ENCODE measurements at regions not wholly inside any gene's neighbourhood (a gene's known extent, or its start where the extent isn't known, plus 50 kb on each side); places are given as distances from the start of the nearest gene placed in this dataset.

GRCh38 chr13:33515146-33515545 lies 229.6 kb upstream of the STARD13 start:
- no peak for DNase-seq (ENCODE audit: low spot score)

- DNase-seq (ENCODE audit: low spot score) = no peak
Observed at GRCh38 chr13:33518452-33518851, 232.9 kb upstream of the STARD13 start.

- DNase-seq (ENCODE audit: low spot score) = no peak
Observed at GRCh38 chr13:33519561-33520467, 234.3 kb upstream of the STARD13 start.

GRCh38 chr13:33520468-33520839 lies 234.9 kb upstream of the STARD13 start:
- no peak for DNase-seq (ENCODE audit: low spot score)

GRCh38 chr13:33524086-33524485 lies 238.5 kb upstream of the STARD13 start:
- no peak for DNase-seq (ENCODE audit: low spot score)

GRCh38 chr13:33525763-33526162 lies 240.2 kb upstream of the STARD13 start:
- DNase-seq (ENCODE audit: low spot score) = no peak

- DNase-seq (ENCODE audit: low spot score) = no peak
Observed at GRCh38 chr13:33526718-33527117, 241.2 kb upstream of the STARD13 start.

- no peak for DNase-seq (ENCODE audit: low spot score)
Observed at GRCh38 chr13:33528896-33529295, 243.3 kb upstream of the STARD13 start.

GRCh38 chr13:33531484-33531883 lies 245.9 kb upstream of the STARD13 start:
- no peak for DNase-seq (ENCODE audit: low spot score)

- no peak for DNase-seq (ENCODE audit: low spot score)
Observed at GRCh38 chr13:33535061-33535460, 249.5 kb upstream of the STARD13 start.

- DNase-seq (ENCODE audit: low spot score) = no peak
Observed at GRCh38 chr13:33536601-33537000, 251.0 kb upstream of the STARD13 start.

- no peak for DNase-seq (ENCODE audit: low spot score)
Observed at GRCh38 chr13:33537026-33537425, 251.5 kb upstream of the STARD13 start.

- no peak for DNase-seq (ENCODE audit: low spot score)
Observed at GRCh38 chr13:33537676-33538075, 252.1 kb upstream of the STARD13 start.

- no peak for DNase-seq (ENCODE audit: low spot score)
Observed at GRCh38 chr13:33541456-33541855, 255.9 kb upstream of the STARD13 start.

GRCh38 chr13:33541962-33542308 lies 256.4 kb upstream of the STARD13 start:
- DNase-seq (ENCODE audit: low spot score) = no peak

- peak; percentile 98 for DNase-seq (ENCODE audit: low spot score)
Observed at GRCh38 chr13:33542309-33543088, 256.9 kb upstream of the STARD13 start.

- DNase-seq (ENCODE audit: low spot score) = no peak
Observed at GRCh38 chr13:33543089-33543459, 257.5 kb upstream of the STARD13 start.

- peak; percentile 28 for DNase-seq (ENCODE audit: low spot score)
Observed at GRCh38 chr13:33543631-33544265, 258.2 kb upstream of the STARD13 start.

GRCh38 chr13:33544308-33544707 lies 258.8 kb upstream of the STARD13 start:
- peak; percentile 20 for DNase-seq (ENCODE audit: low spot score)

- no peak for DNase-seq (ENCODE audit: low spot score)
Observed at GRCh38 chr13:33545492-33545891, 259.9 kb upstream of the STARD13 start.

- DNase-seq (ENCODE audit: low spot score) = no peak
Observed at GRCh38 chr13:33547035-33547434, 261.5 kb upstream of the STARD13 start.

GRCh38 chr13:33548069-33548468 lies 262.5 kb upstream of the STARD13 start:
- DNase-seq (ENCODE audit: low spot score) = no peak
